GM19238 (cell line): ENCODE measurements at regions not wholly inside any gene's neighbourhood (a gene's known extent, or its start where the extent isn't known, plus 50 kb on each side); places are given as distances from the start of the nearest gene placed in this dataset.
"Not testable (repeated sequence)": the region's sequence is repeated elsewhere in the genome, so short reads cannot be mapped to it uniquely, and the experiment has no call there.

Experiments used
- DNase-seq: peaks from one replicate; pipeline ENCODE4 v3.0.0; 2011; ENCODE audit warnings: low spot score; ENCODE audit not compliant: insufficient read length

GRCh38 chr5:124515497-124516245, 230.8 kb downstream of the ZNF608 start:
- no peak for DNase-seq

GRCh38 chr5:124514956-124515355, 231.5 kb downstream of the ZNF608 start:
- DNase-seq: no peak

GRCh38 chr5:124512952-124513632, 233.3 kb downstream of the ZNF608 start:
- DNase-seq: no peak

GRCh38 chr5:124512236-124512635, 234.2 kb downstream of the ZNF608 start:
- no peak for DNase-seq

- DNase-seq: no peak
Measured at GRCh38 chr5:124511791-124512190, 234.6 kb downstream of the ZNF608 start.

- no peak for DNase-seq
Measured at GRCh38 chr5:124507688-124508087, 238.8 kb downstream of the ZNF608 start.

GRCh38 chr5:124504081-124504916, 242.1 kb downstream of the ZNF608 start:
- DNase-seq: no peak

- DNase-seq: no peak
Measured at GRCh38 chr5:124502551-124502950, 243.9 kb downstream of the ZNF608 start.

- DNase-seq: not testable (repeated sequence)
Measured at GRCh38 chr5:124499818-124500217, 246.6 kb downstream of the ZNF608 start.

- DNase-seq: not testable (repeated sequence)
Measured at GRCh38 chr5:124496968-124497367, 249.5 kb downstream of the ZNF608 start.

- no peak for DNase-seq
Measured at GRCh38 chr5:124494540-124495116, 251.8 kb downstream of the ZNF608 start.

GRCh38 chr5:124492444-124493224, 253.8 kb downstream of the ZNF608 start:
- DNase-seq: no peak

GRCh38 chr5:124490315-124490714, 256.1 kb downstream of the ZNF608 start:
- DNase-seq: not testable (repeated sequence)

GRCh38 chr5:124481419-124481818, 265.0 kb downstream of the ZNF608 start:
- no peak for DNase-seq

- DNase-seq: no peak
Measured at GRCh38 chr5:124480964-124481363, 265.5 kb downstream of the ZNF608 start.

- no peak for DNase-seq
Measured at GRCh38 chr5:124480022-124480421, 266.4 kb downstream of the ZNF608 start.

- no peak for DNase-seq
Measured at GRCh38 chr5:124478264-124478663, 268.2 kb downstream of the ZNF608 start.

- no peak for DNase-seq
Measured at GRCh38 chr5:124477577-124477976, 268.9 kb downstream of the ZNF608 start.

- DNase-seq: no peak
Measured at GRCh38 chr5:124477062-124477461, 269.4 kb downstream of the ZNF608 start.

- no peak for DNase-seq
Measured at GRCh38 chr5:124474528-124475215, 271.8 kb downstream of the ZNF608 start.
